ENCODE measurements at regions not wholly inside any gene's neighbourhood (a gene's known extent, or its start where the extent isn't known, plus 50 kb on each side); places are given as distances from the start of the nearest gene placed in this dataset.
"Not testable (repeated sequence)": the region's sequence is repeated elsewhere in the genome, so short reads cannot be mapped to it uniquely, and the experiment has no call there.

DNA sequence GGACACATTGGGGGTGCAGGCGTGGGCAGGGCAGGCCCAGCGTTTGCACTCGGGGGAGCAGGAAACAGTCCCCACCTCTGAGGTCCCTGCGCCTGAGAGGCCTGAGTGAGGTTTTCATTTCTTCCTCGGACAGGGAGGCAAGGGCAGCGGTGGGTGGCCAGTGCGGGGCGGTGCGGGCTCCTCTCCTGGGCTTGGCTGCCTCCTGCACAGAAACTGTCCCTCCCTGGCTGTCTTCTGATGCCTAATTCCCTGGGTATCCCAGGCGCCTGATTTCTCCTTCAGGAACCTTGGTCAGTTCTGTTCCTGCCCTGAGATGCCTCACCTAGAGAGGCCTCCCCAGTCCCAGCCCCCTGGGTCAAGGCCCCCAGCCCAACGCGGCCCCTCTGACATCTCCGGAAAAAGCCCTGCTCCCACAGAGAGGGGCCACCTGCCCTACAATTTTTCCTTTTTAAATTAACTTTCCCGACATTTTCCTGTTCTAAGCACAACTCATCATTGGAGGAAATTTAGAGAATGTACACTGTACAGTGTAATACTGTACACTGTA is 260.3 kb downstream of the ADGRD1 start:
- TF ChIP-seq, protein P1, sequence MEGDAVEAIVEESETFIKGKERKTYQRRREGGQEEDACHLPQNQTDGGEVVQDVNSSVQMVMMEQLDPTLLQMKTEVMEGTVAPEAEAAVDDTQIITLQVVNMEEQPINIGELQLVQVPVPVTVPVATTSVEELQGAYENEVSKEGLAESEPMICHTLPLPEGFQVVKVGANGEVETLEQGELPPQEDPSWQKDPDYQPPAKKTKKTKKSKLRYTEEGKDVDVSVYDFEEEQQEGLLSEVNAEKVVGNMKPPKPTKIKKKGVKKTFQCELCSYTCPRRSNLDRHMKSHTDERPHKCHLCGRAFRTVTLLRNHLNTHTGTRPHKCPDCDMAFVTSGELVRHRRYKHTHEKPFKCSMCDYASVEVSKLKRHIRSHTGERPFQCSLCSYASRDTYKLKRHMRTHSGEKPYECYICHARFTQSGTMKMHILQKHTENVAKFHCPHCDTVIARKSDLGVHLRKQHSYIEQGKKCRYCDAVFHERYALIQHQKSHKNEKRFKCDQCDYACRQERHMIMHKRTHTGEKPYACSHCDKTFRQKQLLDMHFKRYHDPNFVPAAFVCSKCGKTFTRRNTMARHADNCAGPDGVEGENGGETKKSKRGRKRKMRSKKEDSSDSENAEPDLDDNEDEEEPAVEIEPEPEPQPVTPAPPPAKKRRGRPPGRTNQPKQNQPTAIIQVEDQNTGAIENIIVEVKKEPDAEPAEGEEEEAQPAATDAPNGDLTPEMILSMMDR (IDR thresholded peaks at IDR 0.05): no peak

DNA sequence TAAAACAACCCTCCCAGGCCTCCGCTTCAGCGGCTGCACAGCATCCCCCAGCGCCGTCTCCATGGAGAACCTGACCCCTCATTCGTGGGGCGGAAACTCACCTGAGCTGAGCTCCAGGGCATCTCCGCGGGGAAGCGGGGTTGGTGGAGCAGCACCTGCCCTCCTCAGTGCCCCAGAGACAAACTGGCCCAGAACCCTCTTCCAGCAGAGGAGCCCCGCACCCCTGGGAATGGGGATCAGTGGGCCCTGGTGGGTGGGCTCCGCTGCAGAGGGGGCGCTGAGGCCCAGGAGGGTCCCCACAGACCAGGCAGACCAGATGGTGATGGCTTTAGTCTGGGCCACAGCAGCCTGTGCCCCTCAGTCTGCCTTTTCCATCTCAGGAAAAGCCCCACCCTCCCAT is 261.2 kb downstream of the ADGRD1 start:
- H3K4me1 ChIP-seq; H3K36me3 ChIP-seq; H3K27ac ChIP-seq; DNase-seq; H3K4me3 ChIP-seq; intact Hi-C loops (cut with DNase I; ENCODE audit: low total_unique reads); H3K9me3 ChIP-seq: not testable (repeated sequence)
- peaks cover 0 to 33% of the 10 kb centered on the region in 2 donors for H3K27me3 ChIP-seq

More for the DNA sequence above, 260.3 kb downstream of the ADGRD1 start:
- Histone ChIP-seq H3K9me3 (no peaks in the 10 kb centered on the region), H3K36me3 (no peaks in the 10 kb centered on the region), H3K4me1 (no peaks in the 10 kb centered on the region), H3K27ac (no peak overlapping the region), H3K4me3 (no peak overlapping the region), H3K27me3 (peaks cover 0 to 31% of the 10 kb centered on the region in 2 donors)
- intact Hi-C loops (cut with DNase I; ENCODE audit: low total_unique reads): no loop called here
- DNase-seq: peak in 1 of 2 donors; percentile 45

DNA sequence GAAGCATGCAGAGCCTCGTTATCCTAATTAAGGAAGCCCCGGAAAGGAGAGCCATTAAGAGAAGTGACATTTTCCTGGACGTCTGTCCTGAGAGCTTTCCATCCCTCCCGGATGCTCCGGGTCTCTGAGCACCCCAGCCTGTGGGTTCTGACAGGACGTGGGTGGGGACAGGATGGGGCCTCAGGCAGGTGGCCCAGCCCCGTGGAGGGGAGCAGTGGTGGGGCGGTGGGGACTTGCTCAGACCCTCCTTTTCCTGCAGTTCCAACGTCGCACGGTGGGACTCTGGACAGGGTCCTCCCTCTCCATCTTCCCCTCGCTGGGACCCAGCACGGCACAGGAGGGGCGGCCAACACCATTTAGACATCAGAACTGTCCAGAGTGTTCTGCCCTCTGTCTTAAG is 262.9 kb downstream of the ADGRD1 start:
- H3K4me3 ChIP-seq; H3K36me3 ChIP-seq; H3K27ac ChIP-seq; H3K9me3 ChIP-seq; H3K4me1 ChIP-seq; intact Hi-C loops (cut with DNase I; ENCODE audit: low total_unique reads): not testable (repeated sequence)
- DNase-seq: peak in 1 of 2 donors; percentile 55
- H3K27me3 ChIP-seq: peaks cover 0 to 34% of the 10 kb centered on the region in 2 donors

DNA sequence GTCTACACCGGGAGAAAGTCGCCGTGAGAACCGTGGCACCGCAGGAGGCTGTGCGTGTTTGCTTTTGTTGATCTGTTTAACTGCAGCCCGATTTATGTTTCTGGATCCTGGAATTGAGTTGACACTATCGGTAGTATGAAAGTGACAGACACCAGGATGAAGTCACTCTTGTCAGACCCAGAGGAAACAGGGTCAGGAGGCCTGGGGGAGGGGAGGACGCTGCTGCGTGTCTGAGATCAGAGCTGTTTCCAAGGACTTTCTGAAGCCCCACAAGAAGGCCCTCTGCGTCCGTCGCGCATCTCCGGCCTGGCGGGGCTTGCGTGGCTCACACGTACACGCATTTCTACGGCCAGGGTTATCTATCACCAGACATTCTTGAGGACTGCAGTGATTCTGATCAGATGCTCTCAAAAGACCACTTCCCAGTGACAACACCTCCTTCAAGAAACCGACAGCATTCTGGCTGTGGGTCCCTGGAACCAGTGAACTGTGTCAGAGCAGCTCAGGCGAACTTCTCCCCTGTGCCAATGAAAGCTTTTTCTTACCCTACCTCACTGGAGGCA is 263.4 kb downstream of the ADGRD1 start:
- H3K27me3 ChIP-seq: peaks cover 0 to 39% of the 10 kb centered on the region in 2 donors
- DNase-seq: peak in 1 of 2 donors; percentile 51

DNA sequence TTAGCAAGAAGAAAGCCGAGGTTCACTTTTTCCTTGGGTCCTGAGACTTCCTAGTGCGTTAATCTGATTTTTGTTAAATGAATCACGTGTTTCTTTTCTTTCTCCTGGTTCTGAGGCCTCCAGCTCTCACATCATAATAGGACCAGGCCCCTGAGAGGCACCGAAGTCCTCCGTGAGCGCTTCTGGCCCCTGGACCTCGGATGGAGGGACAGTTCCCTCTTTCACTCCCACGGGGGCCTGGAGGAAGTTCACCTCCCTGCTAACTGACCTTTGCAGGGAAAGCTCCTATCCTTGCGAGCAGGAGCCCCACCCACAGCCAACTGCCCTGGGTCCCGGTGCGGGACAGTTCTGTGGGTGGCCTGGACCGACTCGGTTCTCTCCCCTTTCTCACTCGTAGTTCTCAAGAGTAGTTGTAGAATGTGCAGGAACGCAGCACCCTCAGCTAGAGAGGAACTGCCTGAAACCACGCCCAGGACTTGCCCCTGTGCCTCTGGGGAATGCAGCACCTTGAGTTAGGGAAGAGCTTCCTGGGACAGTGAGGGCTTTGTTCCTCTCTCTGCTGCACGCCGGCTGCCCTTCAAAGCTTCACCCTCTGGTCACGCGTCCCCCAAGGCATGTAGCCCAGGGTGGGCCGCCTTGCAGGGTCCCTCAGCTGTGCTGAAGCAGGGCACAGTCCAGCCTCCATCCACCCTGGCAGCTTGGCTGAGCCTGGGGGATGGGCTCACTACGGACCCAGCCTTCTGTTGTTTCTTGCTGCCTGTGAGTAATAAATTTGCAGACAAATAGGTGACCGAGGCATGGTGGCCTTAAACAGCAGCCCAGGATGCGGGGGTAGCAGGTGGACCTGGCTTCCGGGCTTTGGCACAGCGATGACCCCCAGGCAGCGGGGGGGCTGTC is 264.6 kb downstream of the ADGRD1 start:
- DNase-seq: peak in 1 of 2 donors; percentile 51
- TF ChIP-seq, protein P1 (IDR thresholded peaks at IDR 0.05): no peak
- intact Hi-C loops (cut with DNase I; ENCODE audit: low total_unique reads): no loop called here
- peaks cover 0 to 42% of the 10 kb centered on the region in 2 donors for H3K27me3 ChIP-seq
- H3K36me3 ChIP-seq: no peaks in the 10 kb centered on the region
- peaks cover 0 to 13% (median 8%) of the 10 kb centered on the region in 4 donors for H3K4me1 ChIP-seq
- H3K27ac ChIP-seq: no peak overlapping the region
- H3K4me3 ChIP-seq: no peak overlapping the region
- H3K9me3 ChIP-seq: no peaks in the 10 kb centered on the region

More for the DNA sequence above, 263.4 kb downstream of the ADGRD1 start:
- H3K4me1 ChIP-seq: peaks cover 0 to 5% (median 3%) of the 10 kb centered on the region in 4 donors
- TF ChIP-seq, protein P1 (IDR thresholded peaks at IDR 0.05): no peak
- no peak overlapping the region for H3K4me3 ChIP-seq
- no peaks in the 10 kb centered on the region for H3K36me3 ChIP-seq
- H3K9me3 ChIP-seq: no peaks in the 10 kb centered on the region
- no peak overlapping the region for H3K27ac ChIP-seq
- intact Hi-C loops (cut with DNase I; ENCODE audit: low total_unique reads): no loop called here

DNA sequence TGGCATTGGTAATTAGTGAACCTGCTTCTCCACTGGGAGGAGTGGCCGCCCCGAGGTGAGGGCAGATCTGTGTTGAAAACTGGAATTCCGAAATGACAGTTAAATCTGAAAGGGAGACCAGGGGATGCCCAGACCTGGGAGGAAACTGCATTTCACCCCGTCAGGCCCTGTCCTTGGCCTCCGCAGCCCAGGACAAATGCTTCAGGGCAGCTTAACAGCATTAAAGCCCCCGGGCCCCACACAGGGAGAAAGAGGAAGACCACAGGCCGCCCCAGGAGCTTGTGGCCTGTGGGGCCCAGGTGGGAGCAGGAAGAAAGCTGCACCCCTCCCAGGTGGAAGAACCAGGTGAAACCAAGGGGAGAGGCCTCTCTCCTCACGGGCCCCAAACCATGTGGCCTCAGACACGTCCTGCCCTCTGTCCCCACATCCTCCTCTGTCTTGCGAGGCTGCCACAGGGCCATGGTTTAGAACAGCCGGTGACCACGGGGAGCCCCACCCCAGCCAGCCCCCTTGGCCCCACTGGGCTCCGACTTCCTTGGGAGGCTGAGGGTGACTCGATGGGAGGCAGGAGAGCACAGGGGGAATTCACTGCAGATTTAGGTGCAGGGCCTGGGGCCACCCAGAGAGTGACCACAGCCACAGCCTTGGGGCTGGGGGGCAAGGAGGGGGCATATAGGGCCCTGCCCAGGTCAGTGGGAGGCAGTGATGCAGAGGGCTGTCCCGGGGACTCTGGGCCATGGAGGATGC is 265.4 kb downstream of the ADGRD1 start:
- TF ChIP-seq, protein P1 (IDR thresholded peaks at IDR 0.05): no peak
- no peak overlapping the region for H3K27ac ChIP-seq
- H3K27me3 ChIP-seq: peaks cover 0 to 49% of the 10 kb centered on the region in 2 donors
- DNase-seq: peak in 1 of 2 donors; percentile 47
- no peak overlapping the region for H3K4me3 ChIP-seq
- H3K9me3 ChIP-seq: no peaks in the 10 kb centered on the region
- peaks cover 0 to 13% (median 8%) of the 10 kb centered on the region in 4 donors for H3K4me1 ChIP-seq
- intact Hi-C loops (cut with DNase I; ENCODE audit: low total_unique reads): no loop called here
- H3K36me3 ChIP-seq: no peaks in the 10 kb centered on the region
